T-helper 1 cell treated with Interleukin-12 subunit alpha and Interleukin-12 subunit beta and Interleukin-4 antibody, amounts not matched to agents 30 μg/mL and 1 μg/mL, for 36 hours (primary cell): ENCODE measurements at regions not wholly inside any gene's neighbourhood (a gene's known extent, or its start where the extent isn't known, plus 50 kb on each side); places are given as distances from the start of the nearest gene placed in this dataset.
"Not testable (repeated sequence)": the region's sequence is repeated elsewhere in the genome, so short reads cannot be mapped to it uniquely, and the experiment has no call there.

ENCODE experiments used
- H3K27ac Mint-ChIP-seq: one replicate; pipeline ENCODE4 v1.8.0; 2021; ENCODE audit warnings: mild to moderate bottlenecking, mixed read lengths
- H3K27me3 Mint-ChIP-seq: one replicate; pipeline ENCODE4 v1.8.0; 2021; ENCODE audit warnings: low read depth, mixed read lengths
- H3K36me3 Mint-ChIP-seq: one replicate; pipeline ENCODE4 v1.8.0; 2021; ENCODE audit warnings: low read depth, mixed read lengths
- H3K4me1 Mint-ChIP-seq: one replicate; pipeline ENCODE4 v1.8.0; 2021; ENCODE audit warnings: low read depth, mixed read lengths
- H3K4me3 Mint-ChIP-seq: one replicate; pipeline ENCODE4 v1.8.0; 2021; ENCODE audit warnings: mild to moderate bottlenecking, moderate library complexity, mixed read lengths
- H3K9me3 Mint-ChIP-seq: one replicate; pipeline ENCODE4 v1.8.0; 2021; ENCODE audit warnings: mixed read lengths

GRCh38 chr9:41839786-41840185, 289.4 kb downstream of the CNTNAP3B start:
- not testable (repeated sequence) for H3K27ac Mint-ChIP-seq, H3K9me3 Mint-ChIP-seq, H3K4me1 Mint-ChIP-seq, H3K4me3 Mint-ChIP-seq, H3K36me3 Mint-ChIP-seq, H3K27me3 Mint-ChIP-seq

DNA sequence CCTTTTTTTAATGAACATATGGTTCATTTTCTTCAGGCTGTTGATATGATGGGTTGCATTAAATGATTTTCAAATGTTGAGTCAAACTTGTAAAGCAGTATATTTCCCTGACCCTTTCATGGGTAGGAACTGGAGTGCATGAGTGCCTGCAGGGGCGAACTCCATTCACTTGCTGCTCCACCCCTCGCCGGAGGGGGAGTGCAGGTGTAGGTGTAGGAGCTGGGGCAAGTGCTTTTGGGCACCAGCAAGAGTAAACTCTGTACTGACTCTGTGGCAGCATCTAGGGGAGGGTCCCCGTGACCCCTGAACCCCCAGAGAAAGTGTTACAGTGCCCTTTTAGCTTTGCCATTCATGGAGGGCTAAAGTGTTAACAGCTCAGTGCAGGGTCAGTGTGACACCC, 290.3 kb downstream of the CNTNAP3B start:
- H3K36me3 Mint-ChIP-seq, H3K27me3 Mint-ChIP-seq, H3K9me3 Mint-ChIP-seq, H3K27ac Mint-ChIP-seq, H3K4me3 Mint-ChIP-seq, H3K4me1 Mint-ChIP-seq: not testable (repeated sequence)

DNA sequence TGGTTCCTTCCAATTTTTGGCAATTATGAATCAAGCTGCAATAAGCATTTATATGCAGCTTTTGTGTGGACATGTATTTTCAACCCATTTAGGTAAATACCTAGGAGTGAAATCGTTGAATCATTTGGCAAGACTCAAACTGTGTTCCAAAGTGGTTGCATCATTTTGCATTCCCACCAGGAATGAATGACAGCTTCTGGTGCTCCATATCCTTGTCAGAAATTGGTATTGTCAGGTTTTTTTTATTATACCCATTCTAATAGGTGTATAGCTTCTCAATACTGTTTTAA, 290.7 kb downstream of the CNTNAP3B start:
- not testable (repeated sequence) for H3K9me3 Mint-ChIP-seq, H3K27me3 Mint-ChIP-seq, H3K27ac Mint-ChIP-seq, H3K4me1 Mint-ChIP-seq, H3K4me3 Mint-ChIP-seq, H3K36me3 Mint-ChIP-seq

GRCh38 chr9:41837684-41838561, 291.3 kb downstream of the CNTNAP3B start:
- not testable (repeated sequence) for H3K9me3 Mint-ChIP-seq, H3K27ac Mint-ChIP-seq, H3K36me3 Mint-ChIP-seq, H3K4me3 Mint-ChIP-seq, H3K4me1 Mint-ChIP-seq, H3K27me3 Mint-ChIP-seq

DNA sequence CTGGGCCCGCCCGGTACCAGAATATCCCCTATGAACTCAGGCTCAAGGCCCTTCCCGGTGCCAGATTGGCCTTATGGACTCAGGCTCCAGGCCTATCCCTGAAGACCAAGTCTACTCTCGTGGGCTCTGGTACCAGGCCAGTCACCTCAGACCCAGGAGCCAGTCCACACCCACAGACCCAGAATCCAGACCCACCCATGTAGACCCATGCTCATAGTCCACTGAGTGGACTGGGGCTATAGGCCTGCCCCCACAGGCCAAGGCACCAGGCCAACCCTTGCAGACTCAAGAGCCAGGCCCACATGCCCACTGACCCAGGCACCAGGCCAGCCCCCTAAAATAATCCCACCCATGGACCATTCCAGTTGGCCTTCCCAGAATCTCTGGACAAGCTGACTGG, 296.1 kb downstream of the CNTNAP3B start:
- H3K4me3 Mint-ChIP-seq, H3K9me3 Mint-ChIP-seq, H3K4me1 Mint-ChIP-seq, H3K36me3 Mint-ChIP-seq, H3K27ac Mint-ChIP-seq, H3K27me3 Mint-ChIP-seq: not testable (repeated sequence)

DNA sequence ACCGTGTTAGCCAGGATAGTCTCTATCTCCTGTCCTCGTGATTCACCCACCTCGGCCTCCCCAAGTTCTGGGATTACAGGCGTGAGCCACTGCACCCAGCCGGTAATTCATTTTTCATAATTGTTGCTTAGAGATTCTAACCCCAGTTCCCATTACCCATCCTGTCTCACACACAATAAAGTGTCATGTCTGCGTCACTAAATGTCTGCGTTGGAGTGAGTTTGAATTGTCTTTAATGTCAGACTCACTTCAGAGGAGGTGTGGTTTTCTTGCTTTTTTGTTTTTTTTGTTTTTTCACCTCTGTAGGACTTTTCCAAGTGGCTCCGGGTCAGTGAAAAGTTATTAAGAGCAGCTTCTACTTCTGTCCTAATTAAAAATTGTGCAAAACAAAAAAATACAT, 304.5 kb downstream of the CNTNAP3B start:
- H3K36me3 Mint-ChIP-seq, H3K4me3 Mint-ChIP-seq, H3K27ac Mint-ChIP-seq, H3K27me3 Mint-ChIP-seq, H3K4me1 Mint-ChIP-seq, H3K9me3 Mint-ChIP-seq: not testable (repeated sequence)

- H3K36me3 Mint-ChIP-seq, H3K27me3 Mint-ChIP-seq, H3K4me3 Mint-ChIP-seq, H3K9me3 Mint-ChIP-seq, H3K4me1 Mint-ChIP-seq, H3K27ac Mint-ChIP-seq: not testable (repeated sequence)
Measured at GRCh38 chr9:41802706-41803105, 326.5 kb downstream of the CNTNAP3B start.

- not testable (repeated sequence) for H3K36me3 Mint-ChIP-seq, H3K9me3 Mint-ChIP-seq, H3K4me1 Mint-ChIP-seq, H3K27ac Mint-ChIP-seq, H3K27me3 Mint-ChIP-seq, H3K4me3 Mint-ChIP-seq
Measured at GRCh38 chr9:41798684-41799083, 330.5 kb downstream of the CNTNAP3B start.

DNA sequence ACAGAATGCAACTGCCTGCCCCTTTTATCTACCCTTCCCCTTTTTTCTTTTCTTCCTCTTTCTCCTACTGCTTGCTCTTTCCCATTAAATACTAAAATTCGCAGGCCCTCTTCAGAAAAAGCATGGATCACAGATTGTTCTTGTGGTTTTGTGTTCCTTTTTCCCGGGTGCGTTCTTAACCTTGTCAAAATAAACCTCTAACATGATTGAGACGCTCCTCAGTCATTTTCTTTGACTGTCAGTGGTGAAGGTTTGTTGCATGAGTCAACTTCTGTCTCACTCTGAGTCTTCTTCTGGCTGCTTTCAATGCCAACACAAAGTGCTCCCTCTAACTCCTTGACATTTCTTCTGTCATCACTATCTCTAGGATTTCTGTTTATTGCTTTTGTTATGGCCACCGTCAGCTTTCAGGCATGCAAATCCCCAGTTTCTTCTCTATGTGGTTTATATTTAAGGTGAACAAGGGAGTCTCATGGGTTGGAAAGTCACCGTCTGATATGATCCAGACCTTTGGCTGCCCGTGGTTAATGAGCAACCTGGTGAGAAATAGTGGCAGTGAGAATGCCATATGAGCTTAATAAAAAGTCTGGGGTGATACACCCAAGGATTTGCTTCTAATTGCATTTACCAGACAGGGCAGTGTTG, 338.4 kb downstream of the CNTNAP3B start:
- not testable (repeated sequence) for H3K36me3 Mint-ChIP-seq, H3K27ac Mint-ChIP-seq, H3K4me3 Mint-ChIP-seq, H3K27me3 Mint-ChIP-seq, H3K4me1 Mint-ChIP-seq, H3K9me3 Mint-ChIP-seq

GRCh38 chr9:41790007-41790406, 339.2 kb downstream of the CNTNAP3B start:
- not testable (repeated sequence) for H3K4me1 Mint-ChIP-seq, H3K36me3 Mint-ChIP-seq, H3K27me3 Mint-ChIP-seq, H3K9me3 Mint-ChIP-seq, H3K27ac Mint-ChIP-seq, H3K4me3 Mint-ChIP-seq

DNA sequence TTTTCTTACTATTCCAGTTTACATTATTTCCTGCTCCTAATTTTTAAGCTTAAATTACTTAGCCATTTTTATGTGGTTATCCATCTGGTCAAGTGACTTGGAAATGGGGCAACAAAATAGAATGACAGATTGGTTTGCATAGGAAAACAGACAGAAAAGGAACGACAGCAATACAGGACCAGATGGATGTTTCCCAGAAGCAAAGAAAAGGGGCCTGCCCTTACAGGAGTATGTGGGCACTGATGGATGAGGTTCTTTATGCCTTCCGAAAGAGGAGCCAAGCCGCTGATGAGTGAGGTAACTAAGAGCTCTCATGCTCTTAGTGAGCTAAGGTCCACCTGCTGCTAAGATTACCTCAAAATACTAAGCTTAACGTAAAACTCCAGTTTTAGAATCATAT, 339.8 kb downstream of the CNTNAP3B start:
- H3K4me1 Mint-ChIP-seq, H3K27ac Mint-ChIP-seq, H3K9me3 Mint-ChIP-seq: not testable (repeated sequence)

DNA sequence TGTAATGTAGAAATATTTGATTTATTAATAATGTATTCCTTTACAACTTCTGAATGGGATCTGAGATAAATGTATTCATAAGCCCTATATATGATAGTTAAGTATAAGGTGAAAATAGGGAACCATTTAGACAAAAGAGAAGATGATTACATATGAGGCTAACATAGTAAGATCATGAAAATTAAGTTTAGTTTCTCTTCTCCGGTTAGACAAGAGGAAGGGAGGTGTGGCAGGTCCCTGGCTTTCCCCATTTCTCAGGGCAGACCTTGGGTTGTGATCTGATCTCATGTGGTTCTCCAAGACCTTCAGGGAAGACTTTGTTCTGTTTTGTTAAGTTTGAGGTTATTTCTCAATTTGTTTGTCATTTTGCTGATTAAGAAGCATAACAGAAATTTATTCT, 341.3 kb downstream of the CNTNAP3B start:
- H3K9me3 Mint-ChIP-seq, H3K36me3 Mint-ChIP-seq, H3K4me3 Mint-ChIP-seq, H3K27me3 Mint-ChIP-seq, H3K27ac Mint-ChIP-seq, H3K4me1 Mint-ChIP-seq: not testable (repeated sequence)

More for the DNA sequence above, 339.8 kb downstream of the CNTNAP3B start:
- not testable (repeated sequence) for H3K36me3 Mint-ChIP-seq, H3K4me3 Mint-ChIP-seq, H3K27me3 Mint-ChIP-seq

DNA sequence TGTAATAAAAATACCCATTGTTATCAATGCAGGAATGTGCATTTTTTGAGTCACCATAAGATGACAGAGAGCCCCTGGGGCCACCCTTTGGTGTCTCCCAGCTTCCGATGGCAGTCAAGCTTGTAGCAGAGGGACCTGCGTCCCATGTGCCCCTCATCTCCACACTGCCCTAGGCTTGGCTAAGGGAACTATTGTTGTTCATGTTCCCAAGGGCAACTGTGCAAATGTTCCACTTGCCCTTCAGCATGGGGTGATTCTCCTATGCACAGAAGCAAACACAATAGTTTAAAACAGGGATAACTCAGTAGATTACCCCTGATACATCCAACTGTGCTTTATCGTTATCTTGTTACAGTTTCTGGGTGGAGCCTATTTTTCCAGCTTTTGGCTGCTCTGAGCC, 342.0 kb downstream of the CNTNAP3B start:
- H3K36me3 Mint-ChIP-seq, H3K27ac Mint-ChIP-seq, H3K27me3 Mint-ChIP-seq, H3K4me3 Mint-ChIP-seq, H3K4me1 Mint-ChIP-seq, H3K9me3 Mint-ChIP-seq: not testable (repeated sequence)

GRCh38 chr9:41784006-41784405, 345.2 kb downstream of the CNTNAP3B start:
- H3K9me3 Mint-ChIP-seq, H3K4me3 Mint-ChIP-seq, H3K27ac Mint-ChIP-seq, H3K4me1 Mint-ChIP-seq, H3K27me3 Mint-ChIP-seq, H3K36me3 Mint-ChIP-seq: not testable (repeated sequence)

DNA sequence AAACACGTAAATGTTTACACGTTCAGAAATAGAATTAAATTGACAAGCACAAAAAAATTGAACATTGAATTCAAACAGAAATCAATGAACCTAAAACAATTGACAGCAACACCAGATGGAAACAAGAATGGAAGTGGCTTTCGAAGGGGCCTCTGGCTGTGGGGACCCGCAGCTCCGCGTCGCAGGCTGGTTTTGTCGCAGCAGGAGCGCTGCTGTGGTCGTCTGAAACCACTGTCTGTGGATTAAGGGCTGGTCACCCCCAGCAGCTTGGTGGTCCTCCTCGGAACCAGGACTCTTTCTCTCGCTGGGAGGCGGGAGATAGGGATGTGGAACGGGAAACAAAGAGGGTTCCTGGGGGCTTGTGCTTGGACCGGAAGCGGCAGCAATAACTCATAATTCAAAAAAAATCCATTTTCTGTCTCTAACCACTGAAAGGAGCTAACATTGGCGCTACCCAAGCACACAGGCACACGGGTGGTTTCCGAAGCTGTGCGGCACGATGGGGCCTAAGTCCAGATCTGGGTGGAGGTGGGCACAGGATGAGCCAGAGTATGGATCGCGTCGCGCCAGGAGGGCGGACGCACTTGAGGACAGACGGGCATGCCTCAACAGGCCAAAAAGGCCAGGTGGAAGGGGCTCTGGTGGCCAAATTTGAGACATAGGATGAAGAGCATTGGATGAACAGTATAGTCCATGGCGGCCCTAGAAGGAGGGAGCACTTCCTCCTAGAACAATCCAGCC, 346.0 kb downstream of the CNTNAP3B start:
- H3K27me3 Mint-ChIP-seq: not testable (repeated sequence)

More for the DNA sequence above, 346.0 kb downstream of the CNTNAP3B start:
- H3K4me1 Mint-ChIP-seq, H3K4me3 Mint-ChIP-seq, H3K36me3 Mint-ChIP-seq, H3K27ac Mint-ChIP-seq, H3K9me3 Mint-ChIP-seq: not testable (repeated sequence)
